ENCODE measurements at regions not wholly inside any gene's neighbourhood (a gene's known extent, or its start where the extent isn't known, plus 50 kb on each side); places are given as distances from the start of the nearest gene placed in this dataset.
"Not testable (repeated sequence)": the region's sequence is repeated elsewhere in the genome, so short reads cannot be mapped to it uniquely, and the experiment has no call there.

DNA sequence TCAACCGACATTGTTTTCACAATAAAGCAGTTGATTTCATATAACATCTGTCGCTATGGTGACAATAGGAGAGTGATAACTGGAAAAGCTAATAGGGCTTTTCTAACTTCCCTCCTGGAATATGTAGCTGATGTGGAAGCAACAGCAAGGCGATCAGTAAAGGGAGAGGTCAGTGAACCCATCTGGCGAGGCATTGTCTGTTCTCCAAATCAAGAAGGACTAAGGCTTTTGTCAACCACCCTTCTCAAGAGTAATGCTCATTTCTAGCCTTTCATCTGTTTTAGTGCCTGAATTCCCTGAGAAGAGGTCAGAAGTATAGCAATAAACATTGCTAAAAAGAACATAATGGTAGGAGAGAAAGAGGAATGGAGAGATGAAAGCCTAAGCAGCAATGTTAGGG lies 201.3 kb downstream of the AKAP7 start:
- FAIRE-seq = no peak

DNA sequence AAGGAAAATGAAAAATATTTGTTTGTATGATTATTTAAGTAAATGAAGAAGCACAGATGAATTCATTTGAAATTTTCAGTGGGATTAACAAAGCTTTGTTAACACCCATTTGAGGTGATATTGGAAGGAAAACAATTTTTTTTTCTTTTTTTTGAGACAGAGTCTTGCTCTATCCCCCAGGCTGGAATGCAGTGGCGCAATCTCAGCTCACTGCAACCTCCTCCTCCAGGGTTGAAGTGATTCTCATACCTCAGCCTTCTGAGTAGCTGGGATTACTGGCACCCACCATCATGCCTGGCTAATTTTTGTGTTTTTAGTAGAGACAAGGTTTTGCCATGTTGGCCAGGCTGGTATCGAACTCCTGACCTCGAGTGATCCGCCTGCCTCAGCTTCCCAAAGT lies 211.6 kb downstream of the AKAP7 start:
- DNase-seq (ENCODE audit: insufficient read length, low spot score); FAIRE-seq: not testable (repeated sequence)

More for the DNA sequence above, 201.3 kb downstream of the AKAP7 start:
- no peak for DNase-seq (ENCODE audit: insufficient read length, low spot score)

DNA sequence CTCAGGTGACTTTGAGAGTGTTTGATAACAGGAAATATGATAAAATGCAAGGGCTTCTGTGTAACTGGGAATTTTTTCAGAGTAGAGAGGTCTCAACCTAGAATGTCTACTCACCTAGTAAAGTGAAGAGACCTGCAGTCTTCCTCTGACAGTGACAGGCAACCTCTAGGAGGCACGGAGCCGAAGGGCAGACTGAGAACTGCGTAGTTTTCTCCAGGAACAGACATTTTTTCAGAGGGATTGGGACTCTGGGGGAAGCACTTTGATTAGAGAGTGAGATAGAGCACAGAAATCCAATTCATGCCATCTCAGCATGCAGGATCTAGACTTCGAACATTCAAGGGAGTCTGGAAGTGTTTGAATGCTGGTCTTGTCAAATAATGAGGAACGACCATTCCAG lies 213.3 kb downstream of the AKAP7 start:
- FAIRE-seq = no peak

DNA sequence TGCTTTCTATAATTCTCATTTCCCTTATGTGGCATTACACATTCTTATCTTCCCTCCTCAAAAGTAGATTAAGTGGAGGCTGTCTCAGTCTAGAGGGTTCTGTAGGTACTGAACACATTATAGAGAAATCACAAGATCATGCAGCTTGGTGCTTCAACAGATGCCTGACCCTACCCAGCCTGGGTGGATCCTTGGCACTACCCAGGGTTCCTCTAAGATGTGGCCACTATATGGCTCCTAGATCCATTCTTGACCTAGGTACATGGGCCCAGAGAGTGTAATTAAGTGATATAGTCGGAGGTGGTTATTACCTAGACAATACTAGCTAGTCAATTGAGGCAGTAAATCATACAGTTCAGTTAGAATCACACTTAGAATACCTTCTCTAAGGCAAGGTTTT lies 213.9 kb downstream of the AKAP7 start:
- FAIRE-seq (no peak), DNase-seq (ENCODE audit: insufficient read length, low spot score) (no peak)

More for the DNA sequence above, 213.3 kb downstream of the AKAP7 start:
- DNase-seq (ENCODE audit: insufficient read length, low spot score) = no peak

DNA sequence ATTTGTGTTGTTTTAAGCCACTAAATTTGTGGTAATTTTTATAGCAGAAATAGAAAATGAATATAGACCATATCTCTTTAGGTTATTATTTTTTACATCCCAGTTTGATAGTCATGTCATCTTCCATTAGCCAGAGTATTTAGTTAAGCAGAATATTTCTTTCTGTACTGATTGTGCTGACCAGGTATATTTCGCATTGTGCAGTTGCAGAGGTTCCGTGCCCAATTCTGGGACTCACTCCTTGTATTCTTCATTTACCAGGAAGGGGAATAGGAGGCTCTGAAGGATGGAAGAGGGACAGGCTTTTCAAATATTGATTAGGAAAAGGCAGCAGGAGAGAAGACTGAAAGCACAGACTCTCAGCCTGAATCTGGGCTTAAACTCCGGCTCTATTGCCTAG lies 217.8 kb downstream of the AKAP7 start:
- FAIRE-seq = no peak

DNA sequence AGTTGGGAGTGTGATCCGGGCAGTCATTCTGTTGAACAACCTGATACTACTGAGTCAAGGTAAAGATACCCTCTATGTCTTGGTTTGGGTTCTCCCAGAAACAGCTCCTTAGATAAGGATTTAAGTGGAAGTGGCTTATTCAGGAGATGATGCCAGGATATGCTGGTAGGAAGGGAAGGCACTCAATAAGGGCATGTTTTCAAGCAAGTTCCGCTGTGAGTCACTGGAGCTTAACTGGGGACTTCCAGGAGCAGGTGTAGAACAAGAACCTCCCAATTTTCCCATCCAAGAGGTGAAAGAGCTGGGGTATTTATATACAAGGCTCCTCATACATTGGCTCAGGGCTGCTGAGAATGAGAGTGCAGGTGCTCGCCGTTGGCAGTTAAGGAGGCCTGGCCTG lies 218.6 kb downstream of the AKAP7 start:
- FAIRE-seq = no peak

More for the DNA sequence above, 217.8 kb downstream of the AKAP7 start:
- no peak for DNase-seq (ENCODE audit: insufficient read length, low spot score)

DNA sequence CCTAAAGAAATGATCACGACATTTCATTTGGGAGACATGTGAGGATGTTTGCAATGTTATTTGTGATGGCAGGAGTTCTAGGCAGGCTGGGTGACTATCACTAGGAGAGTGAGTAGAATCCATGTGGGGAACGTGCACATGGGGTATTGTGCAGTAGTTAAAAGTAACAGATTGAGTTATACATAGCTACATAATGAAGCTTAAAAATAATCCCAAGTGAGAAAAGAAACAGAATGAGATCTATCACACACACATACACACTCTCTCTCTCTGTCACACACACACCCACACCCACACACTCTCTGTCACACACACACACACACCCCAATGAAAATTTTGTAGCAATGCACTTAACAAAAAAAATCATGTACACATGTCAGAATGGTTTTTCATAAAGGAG lies 218.7 kb upstream of the ARG1 start:
- DNase-seq (ENCODE audit: insufficient read length, low spot score) = no peak
- FAIRE-seq = no peak

More for the DNA sequence above, 218.6 kb downstream of the AKAP7 start:
- no peak for DNase-seq (ENCODE audit: insufficient read length, low spot score)

DNA sequence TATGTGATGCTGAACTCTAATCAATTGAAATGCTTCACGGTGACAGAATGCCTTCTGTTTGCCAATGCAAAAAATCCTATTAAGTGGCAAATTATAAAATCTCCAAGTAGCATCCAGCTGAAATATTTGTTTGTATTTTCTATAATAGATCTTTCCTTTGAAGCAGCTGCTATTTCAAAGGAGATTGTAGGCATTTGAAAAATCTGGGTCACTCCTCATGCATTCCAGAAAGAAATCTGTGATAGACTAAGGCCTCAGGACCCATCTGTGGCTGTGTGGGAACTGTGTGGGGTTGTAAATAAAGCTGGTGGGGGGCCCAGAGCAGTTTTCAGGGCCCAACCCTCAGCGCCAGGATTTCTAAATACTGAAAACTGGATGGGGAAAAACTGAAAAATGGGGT lies 216.9 kb upstream of the ARG1 start:
- no peak for DNase-seq (ENCODE audit: insufficient read length, low spot score)
- no peak for FAIRE-seq

DNA sequence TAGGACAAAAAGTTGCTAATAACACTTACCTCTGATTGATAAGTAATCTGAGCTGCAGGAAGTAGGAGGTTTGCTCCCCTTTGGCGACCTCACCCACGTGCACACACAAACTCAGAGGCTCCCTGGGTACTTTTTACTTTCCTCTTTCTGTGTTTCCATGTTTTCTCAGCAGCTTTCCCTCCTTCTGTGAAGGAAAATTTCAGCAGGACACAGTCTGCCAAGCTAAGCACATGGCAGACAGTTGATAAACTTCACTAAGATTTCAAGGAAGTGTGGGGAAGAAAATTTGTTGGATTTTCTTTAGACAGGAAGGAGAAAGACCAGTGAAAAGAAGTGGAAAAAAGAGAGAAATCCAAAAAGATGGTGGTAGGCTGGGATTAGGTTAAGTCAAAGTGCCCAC lies 215.5 kb upstream of the ARG1 start:
- FAIRE-seq (no peak), DNase-seq (ENCODE audit: insufficient read length, low spot score) (no peak)

DNA sequence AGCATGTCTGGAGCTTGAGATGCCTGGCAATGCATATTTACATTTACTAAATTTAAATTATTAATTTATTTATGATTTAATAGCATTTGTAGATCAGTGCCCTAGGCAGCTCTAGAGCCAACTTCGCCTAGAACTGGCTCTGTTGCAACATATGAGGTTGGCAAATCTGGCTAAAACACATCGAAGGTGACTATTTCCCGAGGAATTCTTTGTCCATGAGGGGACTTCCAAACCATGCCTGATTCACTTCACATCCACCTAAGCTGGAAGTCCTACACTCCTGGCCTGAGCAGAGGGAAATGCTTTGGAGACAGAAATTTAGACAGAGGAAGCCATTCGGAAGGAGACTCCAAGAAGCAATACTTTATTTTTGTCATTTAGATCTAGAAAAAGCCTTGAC lies 211.0 kb upstream of the ARG1 start:
- no peak for FAIRE-seq
- no peak for DNase-seq (ENCODE audit: insufficient read length, low spot score)

DNA sequence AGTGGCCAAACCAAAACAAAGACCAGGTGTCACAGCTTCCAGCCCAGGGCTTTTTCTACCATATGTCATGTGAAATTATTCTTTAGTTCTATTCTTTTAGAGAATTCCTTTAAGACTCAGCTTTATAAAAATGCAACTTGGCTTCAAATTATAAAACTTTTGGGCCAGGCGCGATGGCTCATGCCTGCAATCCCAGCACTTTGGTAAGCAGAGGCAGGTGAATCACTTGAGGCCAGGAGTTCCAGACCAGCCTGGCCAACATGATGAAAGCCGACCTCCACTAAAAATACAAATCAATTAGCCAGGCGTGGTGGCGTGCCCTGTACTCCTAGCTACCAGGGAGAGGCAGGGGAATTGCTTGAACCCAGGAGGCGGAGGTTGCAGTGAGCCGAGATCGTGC lies 210.3 kb upstream of the ARG1 start:
- DNase-seq (ENCODE audit: insufficient read length, low spot score) (no peak), FAIRE-seq (no peak)

DNA sequence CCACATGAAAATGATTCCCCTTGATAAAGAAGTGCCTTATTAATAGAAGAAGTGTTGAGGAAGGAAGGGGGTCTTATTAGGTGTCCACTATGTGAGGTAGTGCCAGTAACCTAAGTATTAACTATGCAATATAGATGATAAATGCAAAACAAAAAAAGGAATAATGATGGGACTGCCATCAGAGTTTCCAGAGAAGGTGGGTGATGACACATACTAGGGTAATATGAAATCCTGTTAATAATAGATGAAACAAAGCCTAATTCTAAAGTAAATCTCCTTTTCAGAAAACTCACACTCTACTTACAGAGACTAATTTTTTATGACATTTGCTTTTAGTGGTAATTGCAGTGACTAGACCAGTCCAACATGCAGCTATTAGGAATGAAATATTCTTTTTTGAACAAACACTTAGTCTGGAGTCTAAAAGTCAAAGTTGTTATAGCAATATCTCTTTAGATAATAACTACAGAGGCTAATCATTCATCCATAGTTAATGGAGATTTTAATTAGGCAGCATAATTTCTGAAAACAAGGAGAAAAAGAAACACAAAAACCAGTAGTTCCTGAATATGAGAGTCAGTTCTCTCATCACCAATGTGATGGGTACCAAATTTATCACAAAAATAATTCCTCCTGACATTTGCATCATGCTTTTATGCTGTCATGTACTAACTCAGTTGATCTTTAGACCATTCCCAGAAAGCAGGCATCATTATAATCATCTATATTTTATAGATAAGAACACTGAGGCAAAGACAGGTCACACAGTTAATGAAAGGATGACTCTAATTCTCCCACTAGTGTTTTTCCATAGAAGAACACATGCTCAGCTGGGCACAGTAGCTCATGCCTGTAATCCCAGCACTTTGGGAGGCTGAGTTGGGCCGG lies 208.8 kb upstream of the ARG1 start:
- DNase-seq (ENCODE audit: insufficient read length, low spot score) (no peak), FAIRE-seq (no peak)

DNA sequence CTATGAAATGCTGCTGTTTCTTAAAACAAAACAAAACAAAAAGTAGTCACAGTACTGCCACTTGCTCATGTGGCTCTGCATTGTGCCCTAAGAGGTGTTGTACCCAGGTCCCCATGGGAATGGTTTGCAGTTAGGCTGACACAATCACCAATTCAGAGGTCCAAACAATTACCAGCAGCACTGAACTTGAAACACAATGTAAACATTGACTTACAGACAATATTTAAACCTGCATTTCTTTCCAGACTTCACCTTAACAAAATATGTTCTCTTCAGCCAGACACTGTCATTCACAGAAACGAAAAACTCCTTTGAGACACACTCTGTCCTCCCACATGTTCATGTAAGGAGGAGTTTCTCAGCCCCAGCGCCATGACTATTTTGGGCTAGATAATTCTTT lies 206.8 kb upstream of the ARG1 start:
- DNase-seq (ENCODE audit: insufficient read length, low spot score) (no peak), FAIRE-seq (peak; percentile 16)

DNA sequence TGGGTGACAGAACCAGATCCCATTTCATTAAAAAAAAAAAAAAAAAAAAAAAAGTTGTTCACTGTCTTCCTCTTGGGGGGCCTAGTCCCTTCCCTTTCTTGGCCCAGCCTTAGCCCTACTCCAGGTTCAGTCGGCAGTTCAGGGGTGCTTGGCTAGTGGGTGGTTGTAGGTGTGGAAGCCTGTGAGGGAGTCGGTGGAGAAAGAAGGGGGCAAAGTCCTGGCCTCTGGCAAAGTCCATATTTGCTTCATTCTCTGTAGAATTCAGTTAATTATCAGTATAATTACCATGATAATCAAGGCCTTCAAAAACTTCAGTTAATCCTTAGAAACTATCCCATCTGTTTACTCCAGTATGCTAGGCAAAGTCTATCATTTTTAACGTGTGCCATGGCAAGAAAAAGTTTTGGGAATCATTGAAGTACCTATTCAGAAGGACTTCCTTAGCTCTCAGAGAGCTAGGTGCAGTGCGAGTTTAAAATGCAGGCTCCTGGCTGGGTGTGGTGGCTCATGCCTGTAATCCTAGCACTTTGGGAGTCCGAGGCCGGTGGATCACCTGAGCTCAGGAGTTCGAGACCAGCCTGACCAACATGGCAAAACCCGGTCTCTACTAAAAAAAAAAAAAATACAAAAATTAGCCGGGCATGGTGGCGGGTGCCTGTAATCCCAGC lies 205.7 kb upstream of the ARG1 start:
- FAIRE-seq = no peak
- no peak for DNase-seq (ENCODE audit: insufficient read length, low spot score)

DNA sequence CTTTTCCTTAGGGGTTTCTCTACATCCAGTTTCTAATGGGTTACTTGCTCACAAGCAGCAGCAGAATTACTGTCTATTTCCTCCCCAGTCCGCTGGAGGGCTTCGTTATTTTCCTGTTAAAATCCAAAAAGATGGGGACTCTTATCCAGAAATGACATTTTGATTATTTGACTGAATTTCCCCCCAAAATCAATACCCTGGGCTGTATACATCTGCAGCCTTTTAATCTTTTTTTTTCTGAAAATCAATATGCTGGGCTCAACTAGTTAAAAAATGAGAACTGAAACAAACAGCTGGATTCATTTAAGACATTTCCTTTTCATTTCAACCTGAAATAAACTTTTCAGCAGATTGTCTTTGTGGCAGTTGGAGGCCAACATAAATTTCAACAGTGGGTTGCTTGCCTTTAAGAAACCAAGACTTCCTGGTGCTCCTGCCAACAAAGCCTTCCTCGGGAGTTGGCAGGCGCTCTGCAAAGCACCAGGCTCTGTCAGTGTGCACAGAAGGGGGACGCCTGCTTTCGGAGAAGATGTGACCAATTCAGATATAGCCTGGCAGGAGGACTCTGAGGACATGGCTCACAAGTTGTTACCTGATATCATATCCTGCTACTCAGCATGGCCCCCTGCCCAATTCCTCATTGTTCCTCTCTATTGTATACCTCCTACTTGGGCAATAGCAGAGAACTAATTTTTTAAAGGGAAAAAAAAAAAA lies 204.7 kb upstream of the ARG1 start:
- FAIRE-seq (no peak), DNase-seq (ENCODE audit: insufficient read length, low spot score) (no peak)

DNA sequence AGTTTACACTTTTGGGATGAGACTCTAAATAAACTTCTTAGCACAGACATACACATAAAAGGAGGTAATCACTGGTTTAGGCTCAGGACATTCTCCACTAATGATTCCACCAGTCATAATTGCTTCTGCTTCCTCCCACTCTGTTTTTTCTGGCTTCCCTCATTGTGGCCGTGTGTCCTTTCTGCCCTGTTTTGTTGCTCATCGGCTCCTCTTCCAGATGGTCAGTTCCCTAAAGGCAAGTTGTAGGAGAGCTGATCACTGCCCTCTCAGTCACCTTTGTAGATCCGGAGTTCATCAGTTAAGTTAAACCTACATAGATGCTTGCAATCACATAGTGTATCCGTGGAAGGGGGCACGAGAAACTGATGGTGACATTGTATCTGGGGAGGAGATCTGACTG lies 200.5 kb upstream of the ARG1 start:
- DNase-seq (ENCODE audit: insufficient read length, low spot score) (no peak), FAIRE-seq (no peak)

DNA sequence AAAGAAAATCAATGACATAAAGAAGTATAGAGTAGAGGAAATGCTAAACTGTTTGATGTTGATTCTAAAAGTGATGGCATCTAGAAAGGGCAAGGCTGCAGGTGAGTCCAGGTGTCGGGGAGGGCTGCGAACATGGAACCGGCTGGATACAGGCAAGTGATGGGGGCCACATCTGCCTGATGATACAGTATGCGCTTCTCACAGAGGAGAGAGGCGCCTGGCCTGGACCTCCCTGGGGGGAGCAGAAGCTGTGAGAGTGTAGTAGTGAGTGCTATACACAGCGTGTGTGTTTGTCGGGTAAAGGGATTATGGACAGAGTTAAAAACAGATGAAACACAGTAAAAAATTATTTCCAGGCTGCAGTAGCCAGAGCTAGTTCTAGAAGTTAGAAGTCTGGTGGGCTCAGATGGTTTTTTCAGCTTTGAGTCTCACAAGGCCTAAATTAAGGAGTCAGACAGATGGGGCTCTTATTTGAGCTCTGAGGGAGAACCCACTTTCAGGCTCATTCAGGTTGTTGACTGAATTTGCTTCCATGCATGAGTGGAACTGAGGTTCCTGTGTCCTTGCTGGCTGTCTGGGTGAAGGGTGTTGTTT lies 195.8 kb upstream of the ARG1 start:
- FAIRE-seq (no peak), DNase-seq (ENCODE audit: insufficient read length, low spot score) (no peak)

DNA sequence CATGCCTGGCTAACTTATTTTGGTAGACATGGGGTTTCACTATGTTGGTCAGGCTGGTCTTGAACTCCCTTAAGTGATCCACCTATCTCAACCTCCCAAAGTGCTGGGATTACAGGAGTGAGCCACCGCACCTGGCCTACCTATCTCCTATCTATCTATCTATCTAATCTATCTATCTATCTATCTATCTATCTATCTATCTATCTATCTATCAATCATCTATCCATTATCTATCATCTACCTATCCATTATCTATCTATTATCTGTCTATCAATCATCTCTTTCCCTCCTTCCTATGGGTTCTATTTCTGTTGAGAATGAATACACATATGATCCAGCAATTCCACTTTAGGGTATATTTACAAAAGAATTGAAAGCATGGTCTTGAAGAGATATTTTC lies 194.2 kb upstream of the ARG1 start:
- DNase-seq (ENCODE audit: insufficient read length, low spot score) (no peak), FAIRE-seq (no peak)

DNA sequence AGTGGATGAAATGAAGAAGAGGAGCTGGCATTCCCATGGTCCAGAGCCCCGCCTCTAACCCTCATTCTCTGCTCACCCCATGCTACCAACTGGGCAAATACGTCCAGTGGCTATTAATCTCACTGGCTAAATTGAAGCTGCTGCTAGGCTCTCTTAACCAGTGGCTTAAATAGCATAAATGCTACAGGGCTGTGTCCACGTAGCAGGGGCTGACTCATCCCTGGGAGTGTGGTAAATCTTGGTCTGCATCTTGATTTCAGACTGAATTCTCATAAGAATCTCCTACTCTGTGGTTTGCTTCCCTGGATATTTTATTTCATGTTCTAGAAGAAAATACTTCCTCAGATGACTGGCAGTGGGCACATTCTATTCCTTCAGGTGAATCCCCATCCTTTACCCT lies 193.1 kb upstream of the ARG1 start:
- DNase-seq (ENCODE audit: insufficient read length, low spot score) (peak; percentile 57), FAIRE-seq (peak; percentile 4)

DNA sequence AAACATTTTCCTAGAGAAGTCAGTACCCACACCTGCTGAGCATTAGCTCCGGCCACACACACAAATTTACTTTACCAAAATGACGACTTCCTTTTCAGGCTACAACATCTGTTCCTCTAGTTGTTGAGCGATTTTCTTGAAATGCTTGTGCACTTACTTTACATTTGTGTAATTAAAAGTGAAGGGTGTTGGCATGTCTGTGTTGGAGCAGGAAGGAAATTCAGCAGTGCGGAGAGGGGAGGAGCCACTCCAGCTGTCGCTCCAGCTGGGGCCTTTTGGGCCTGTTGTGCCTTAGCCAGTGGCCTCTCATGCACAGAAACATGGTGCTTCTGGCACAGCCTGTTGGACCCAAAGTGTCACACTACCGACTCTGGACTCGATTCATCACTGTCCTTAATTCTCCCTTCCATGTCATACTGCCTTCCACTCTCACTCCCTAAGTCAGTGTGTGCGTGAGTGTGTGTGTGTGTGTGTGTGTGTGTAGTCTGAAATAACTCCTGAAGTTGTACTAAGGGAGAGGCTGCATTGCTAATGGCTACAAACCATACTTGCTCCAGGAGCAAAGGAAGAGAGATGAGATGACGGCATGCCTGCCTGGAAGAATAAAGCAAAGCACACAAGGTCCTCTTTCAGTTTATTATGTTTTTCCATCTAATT lies 191.8 kb upstream of the ARG1 start:
- FAIRE-seq = peak; percentile 51
- no peak for DNase-seq (ENCODE audit: insufficient read length, low spot score)

DNA sequence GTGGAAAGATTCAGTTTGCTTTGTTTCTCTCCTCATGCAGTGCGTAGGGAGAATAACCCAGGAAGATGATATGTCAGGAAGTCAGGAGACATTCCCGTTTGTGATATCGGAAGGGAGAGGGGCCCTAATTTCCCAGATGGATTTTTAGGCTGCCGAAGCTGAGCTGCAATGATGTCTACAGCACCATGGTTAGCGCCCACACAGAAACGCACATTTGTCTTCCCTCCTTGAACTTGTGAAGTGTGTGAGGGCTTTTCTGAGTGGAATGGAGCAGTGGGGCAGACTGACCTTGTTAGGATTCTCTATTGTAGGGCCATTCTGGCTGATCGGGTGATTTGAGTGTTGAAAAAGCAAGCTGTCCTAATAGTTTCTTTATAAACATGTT lies 191.3 kb upstream of the ARG1 start:
- no peak for DNase-seq (ENCODE audit: insufficient read length, low spot score)
- no peak for FAIRE-seq
